ENCODE measurements at regions not wholly inside any gene's neighbourhood (a gene's known extent, or its start where the extent isn't known, plus 50 kb on each side); places are given as distances from the start of the nearest gene placed in this dataset.

GRCh38 chr7:83280671-83281070, 118.0 kb upstream of the PCLO start:
- no peak for TF ChIP-seq CTCF (IDR thresholded peaks at IDR 0.05; ENCODE audit: low read depth, low read length)
- ChIA-PET POLR2A (no interaction called here), CTCF (no interaction called here)
- no peak for DNase-seq (ENCODE audit: low read depth, low spot score)
- Histone ChIP-seq H3K9me3 (ENCODE audit: control insufficient read depth, insufficient read depth, low read length) (no peaks in the 10 kb centered on the region), H3K27me3 (ENCODE audit: control insufficient read depth, insufficient read depth, low read length) (no peaks in the 10 kb centered on the region), H3K4me3 (ENCODE audit: low read depth, low read length) (no peak overlapping the region), H3K27ac (ENCODE audit: low read depth, low read length) (no peak overlapping the region)

- TF ChIP-seq CTCF (IDR thresholded peaks at IDR 0.05; ENCODE audit: low read depth, low read length), result no peak
- Histone ChIP-seq H3K27ac (ENCODE audit: low read depth, low read length) (no peak overlapping the region), H3K4me3 (ENCODE audit: low read depth, low read length) (no peak overlapping the region), H3K27me3 (ENCODE audit: control insufficient read depth, insufficient read depth, low read length) (no peaks in the 10 kb centered on the region), H3K9me3 (ENCODE audit: control insufficient read depth, insufficient read depth, low read length) (no peaks in the 10 kb centered on the region)
- ChIA-PET POLR2A (no interaction called here), CTCF (no interaction called here)
- no peak for DNase-seq (ENCODE audit: low read depth, low spot score)
These were observed 113.6 kb upstream of the PCLO start for GRCh38 chr7:83276250-83276649.

GRCh38 chr7:83273699-83274098, 111.0 kb upstream of the PCLO start:
- CTCF ChIA-PET, result no interaction called here
- Histone ChIP-seq H3K9me3 (ENCODE audit: control insufficient read depth, insufficient read depth, low read length) (no peaks in the 10 kb centered on the region), H3K27me3 (ENCODE audit: control insufficient read depth, insufficient read depth, low read length) (no peaks in the 10 kb centered on the region), H3K27ac (ENCODE audit: low read depth, low read length) (no peak overlapping the region), H3K4me3 (ENCODE audit: low read depth, low read length) (no peak overlapping the region)
- DNase-seq (ENCODE audit: low read depth, low spot score), result no peak
- no peak for TF ChIP-seq CTCF (IDR thresholded peaks at IDR 0.05; ENCODE audit: low read depth, low read length)
- POLR2A ChIA-PET, result no interaction called here

- no peaks in the 10 kb centered on the region for H3K27me3 ChIP-seq (ENCODE audit: control insufficient read depth, insufficient read depth, low read length)
- CTCF ChIA-PET, result interaction anchor here (0.8 to 4.4 kb wide), 2 partner anchors 454 to 461 kb away, joined by 4 to 28 read pairs; no protein-coding TSS in a partner anchor
- TF ChIP-seq CTCF (IDR thresholded peaks at IDR 0.05; ENCODE audit: low read depth, low read length), result peak; percentile 44
- peak; percentile 1 for DNase-seq (ENCODE audit: low read depth, low spot score)
- POLR2A ChIA-PET, result no interaction called here
- H3K9me3 ChIP-seq (ENCODE audit: control insufficient read depth, insufficient read depth, low read length), result no peaks in the 10 kb centered on the region
- H3K4me3 ChIP-seq (ENCODE audit: low read depth, low read length), result no peak overlapping the region
- no peak overlapping the region for H3K27ac ChIP-seq (ENCODE audit: low read depth, low read length)
These were observed 108.8 kb upstream of the PCLO start for GRCh38 chr7:83271212-83272099.

- no peak for TF ChIP-seq CTCF (IDR thresholded peaks at IDR 0.05; ENCODE audit: low read depth, low read length)
These were observed 107.7 kb upstream of the PCLO start for GRCh38 chr7:83270407-83270806.

More at GRCh38 chr7:83270407-83270806, 107.7 kb upstream of the PCLO start:
- Histone ChIP-seq H3K27ac (ENCODE audit: low read depth, low read length) (no peak overlapping the region), H3K27me3 (ENCODE audit: control insufficient read depth, insufficient read depth, low read length) (no peaks in the 10 kb centered on the region), H3K9me3 (ENCODE audit: control insufficient read depth, insufficient read depth, low read length) (no peaks in the 10 kb centered on the region), H3K4me3 (ENCODE audit: low read depth, low read length) (no peak overlapping the region)
- POLR2A ChIA-PET, result no interaction called here
- CTCF ChIA-PET, result interaction anchor here (1.9 to 4.4 kb wide), 2 partner anchors 460 to 530 kb away, joined by 6 to 28 read pairs; no protein-coding TSS in a partner anchor
- DNase-seq (ENCODE audit: low read depth, low spot score), result no peak
